SJSA1 (cell line): ENCODE measurements at regions not wholly inside any gene's neighbourhood (a gene's known extent, or its start where the extent isn't known, plus 50 kb on each side); places are given as distances from the start of the nearest gene placed in this dataset.

Experiments
- DNase-seq, 2 experiments: peaks; one replicate each; pipeline ENCODE4 v3.0.0-alpha.2; 2015 to 2020; ENCODE audit warnings: low spot score in 2 of 2, low read depth in 1 of 2
- H3K27ac ChIP-seq: fragments of 250-450 bp; sonication (Bioruptor Pico); 2 replicates; pipeline ENCODE4 v1.5.1; 2020; ENCODE audit warnings: mild to moderate bottlenecking, moderate library complexity
- H3K27me3 ChIP-seq: fragments of 250-450 bp; sonication (Bioruptor Pico); replicated peaks from 2 replicates; pipeline ENCODE4 v1.5.1; 2020; ENCODE audit warnings: mild to moderate bottlenecking, moderate library complexity
- H3K36me3 ChIP-seq: fragments of 250-450 bp; sonication (Bioruptor Pico); 2 replicates; pipeline ENCODE4 v1.5.1; 2020; ENCODE audit warnings: mild to moderate bottlenecking
- H3K4me1 ChIP-seq: fragments of 250-450 bp; sonication (Bioruptor Pico); replicated peaks from 2 replicates; pipeline ENCODE4 v1.6.1; 2021; ENCODE audit warnings: mild to moderate bottlenecking
- H3K4me3 ChIP-seq: fragments of 250-450 bp; sonication (Bioruptor Pico); 2 replicates; pipeline ENCODE4 v1.5.1; 2020; ENCODE audit warnings: mild to moderate bottlenecking
- H3K9me3 ChIP-seq: fragments of 250-450 bp; sonication (Bioruptor Pico); replicated peaks from 2 replicates; pipeline ENCODE4 v1.5.1; 2020; ENCODE audit warnings: mild to moderate bottlenecking

- H3K27ac ChIP-seq = no peak overlapping the region
- no peaks in the 10 kb centered on the region for H3K27me3 ChIP-seq
- no peaks in the 10 kb centered on the region for H3K9me3 ChIP-seq
- H3K4me3 ChIP-seq = no peak overlapping the region
- no peaks in the 10 kb centered on the region for H3K4me1 ChIP-seq
- H3K36me3 ChIP-seq = no peaks in the 10 kb centered on the region
- DNase-seq = peak; percentile 66 to 84
Observed at GRCh38 chr6:188821-189655, 103.2 kb upstream of the DUSP22 start.

DNA sequence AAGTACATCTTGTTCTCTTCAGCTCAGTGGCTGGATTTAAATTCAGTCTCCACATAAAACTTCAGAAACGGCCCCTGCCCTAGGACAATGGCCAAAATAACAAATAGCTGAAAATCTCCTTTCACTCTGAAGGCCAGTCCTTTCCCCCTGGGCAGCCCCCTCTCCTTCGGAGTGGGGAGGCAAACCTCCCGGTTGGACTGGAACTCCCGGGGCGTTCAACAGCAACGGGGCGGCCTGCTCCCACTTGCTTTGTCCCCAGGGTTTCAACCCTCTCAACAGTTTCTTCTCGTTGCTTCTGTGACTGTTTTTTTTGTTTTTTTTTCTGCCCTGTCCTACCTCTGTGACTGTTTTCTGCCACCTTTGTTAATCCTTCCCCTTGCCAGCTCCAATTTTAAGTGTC lies 102.6 kb upstream of the DUSP22 start:
- Histone ChIP-seq H3K4me3 (no peak overlapping the region), H3K36me3 (no peaks in the 10 kb centered on the region), H3K27me3 (no peaks in the 10 kb centered on the region), H3K4me1 (no peaks in the 10 kb centered on the region), H3K9me3 (no peaks in the 10 kb centered on the region), H3K27ac (no peak overlapping the region)
- DNase-seq = peak in 1 of 2 experiments; percentile 14

GRCh38 chr6:190596-191395 lies 101.5 kb upstream of the DUSP22 start:
- peak in 1 of 2 experiments; percentile 35 for DNase-seq
- Histone ChIP-seq H3K36me3 (no peaks in the 10 kb centered on the region), H3K4me3 (no peak overlapping the region), H3K27me3 (no peaks in the 10 kb centered on the region), H3K27ac (no peak overlapping the region), H3K9me3 (no peaks in the 10 kb centered on the region), H3K4me1 (peaks cover 6% of the 10 kb centered on the region)

GRCh38 chr6:191487-192312 lies 100.6 kb upstream of the DUSP22 start:
- Histone ChIP-seq H3K4me1 (peaks cover 8% of the 10 kb centered on the region), H3K27ac (no peak overlapping the region), H3K36me3 (no peaks in the 10 kb centered on the region), H3K4me3 (no peak overlapping the region), H3K27me3 (no peaks in the 10 kb centered on the region), H3K9me3 (no peaks in the 10 kb centered on the region)
- peak in 1 of 2 experiments; percentile 19 for DNase-seq

DNA sequence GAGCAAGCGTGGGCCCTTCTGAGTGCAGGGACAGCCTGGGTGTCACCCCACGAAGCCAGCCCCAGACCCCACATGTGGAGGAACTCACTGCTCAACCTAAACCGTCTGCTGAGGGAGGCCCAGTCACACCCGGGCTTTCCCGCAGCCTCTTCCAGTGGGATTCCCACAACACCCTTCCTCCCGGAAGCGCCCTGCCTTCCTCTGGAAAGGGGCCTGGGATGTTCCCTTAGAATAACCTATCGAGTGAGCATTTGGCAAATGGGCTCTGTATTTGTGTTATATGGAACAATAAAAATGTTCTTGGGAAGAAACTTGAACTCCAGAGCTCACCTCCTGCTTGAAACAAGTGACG lies 100.0 kb upstream of the DUSP22 start:
- H3K9me3 ChIP-seq = no peaks in the 10 kb centered on the region
- no peaks in the 10 kb centered on the region for H3K36me3 ChIP-seq
- H3K27ac ChIP-seq = no peak overlapping the region
- H3K4me3 ChIP-seq = no peak overlapping the region
- peaks cover 8% of the 10 kb centered on the region for H3K4me1 ChIP-seq
- no peak for DNase-seq
- H3K27me3 ChIP-seq = no peaks in the 10 kb centered on the region

- peaks cover 8% of the 10 kb centered on the region for H3K4me1 ChIP-seq
- no peaks in the 10 kb centered on the region for H3K9me3 ChIP-seq
- H3K27ac ChIP-seq = no peak overlapping the region
- peak in 1 of 2 experiments; percentile 6 for DNase-seq
- no peaks in the 10 kb centered on the region for H3K27me3 ChIP-seq
- H3K36me3 ChIP-seq = no peaks in the 10 kb centered on the region
- no peak overlapping the region for H3K4me3 ChIP-seq
Observed at GRCh38 chr6:193180-193579, 99.1 kb upstream of the DUSP22 start.

DNA sequence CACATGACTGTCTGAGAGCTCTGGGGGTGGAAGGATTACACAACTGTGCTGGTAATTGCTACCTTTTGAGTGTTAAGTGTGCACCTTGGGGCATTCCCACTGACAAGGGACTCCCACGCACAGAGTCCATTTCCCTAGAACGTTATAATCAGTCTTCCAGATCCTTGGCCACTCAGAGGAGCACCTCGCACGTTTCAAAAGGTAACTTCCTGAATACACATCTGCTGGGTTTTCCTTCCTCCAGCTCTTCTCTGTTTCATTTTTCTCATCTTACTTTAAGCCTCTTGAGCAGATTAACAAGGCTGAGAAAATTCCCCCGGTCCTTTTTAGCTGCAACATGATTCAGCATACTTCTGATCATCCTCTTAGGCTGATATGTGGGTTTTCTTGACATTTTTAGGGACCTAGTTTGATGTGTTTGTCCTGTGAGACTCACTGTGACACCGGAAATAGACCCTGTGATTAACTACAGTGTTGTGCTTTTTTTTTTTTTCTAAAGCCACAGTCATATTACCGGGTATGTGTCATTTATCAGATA lies 98.4 kb upstream of the DUSP22 start:
- Histone ChIP-seq H3K36me3 (no peaks in the 10 kb centered on the region), H3K9me3 (no peaks in the 10 kb centered on the region), H3K27ac (no peak overlapping the region), H3K27me3 (no peaks in the 10 kb centered on the region), H3K4me1 (peaks cover 8% of the 10 kb centered on the region), H3K4me3 (no peak overlapping the region)
- no peak for DNase-seq

GRCh38 chr6:195861-196360 lies 96.4 kb upstream of the DUSP22 start:
- DNase-seq = peak in 1 of 2 experiments; percentile 30
- Histone ChIP-seq H3K4me1 (peaks cover 8% of the 10 kb centered on the region), H3K36me3 (no peaks in the 10 kb centered on the region), H3K27me3 (no peaks in the 10 kb centered on the region), H3K27ac (no peak overlapping the region), H3K9me3 (no peaks in the 10 kb centered on the region), H3K4me3 (no peak overlapping the region)

DNA sequence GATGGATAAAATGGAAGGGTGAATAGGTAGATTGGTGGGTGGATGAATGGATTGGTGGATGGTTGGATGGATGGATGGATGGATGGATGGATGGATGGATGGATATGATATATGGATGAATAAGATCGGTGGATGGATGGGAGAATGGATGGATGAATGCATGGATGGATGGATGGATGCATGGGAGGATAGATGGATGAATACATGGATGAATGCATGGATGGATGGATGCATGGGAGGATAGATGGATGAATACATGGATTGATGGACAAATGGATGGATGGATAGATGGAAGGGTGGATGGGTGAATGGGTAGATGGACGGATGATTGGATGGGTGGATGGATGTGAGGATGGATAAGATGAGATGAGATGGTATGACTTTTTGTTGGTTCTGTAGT lies 95.7 kb upstream of the DUSP22 start:
- Histone ChIP-seq H3K4me1 (peaks cover 8% of the 10 kb centered on the region), H3K4me3 (no peak overlapping the region), H3K27ac (no peak overlapping the region)

DNA sequence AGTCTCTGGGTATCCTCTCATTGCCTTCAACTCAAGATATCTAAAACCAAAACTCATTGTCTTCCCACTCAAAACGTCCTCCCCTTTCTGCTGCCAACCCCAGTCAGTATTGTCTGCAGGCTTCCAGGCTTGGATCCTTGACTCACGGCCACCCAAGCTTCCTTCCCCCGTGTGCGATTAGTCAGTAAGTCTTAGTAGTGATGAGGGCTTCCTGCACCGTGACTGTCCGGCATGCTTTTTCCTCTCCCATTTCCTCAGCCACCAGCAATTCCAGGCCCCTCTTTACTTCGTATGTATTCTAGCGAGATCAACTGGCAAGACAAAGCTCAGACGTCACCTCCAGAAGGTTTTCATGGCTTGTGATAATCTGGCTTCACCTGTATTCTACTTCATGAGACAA lies 88.6 kb upstream of the DUSP22 start:
- H3K9me3 ChIP-seq = no peaks in the 10 kb centered on the region
- no peaks in the 10 kb centered on the region; the same call in 1 of the 2 replicates for H3K27me3 ChIP-seq
- no peaks in the 10 kb centered on the region for H3K4me1 ChIP-seq
- no peak for DNase-seq
- no peaks in the 10 kb centered on the region for H3K36me3 ChIP-seq
- no peak overlapping the region for H3K27ac ChIP-seq
- H3K4me3 ChIP-seq = no peak overlapping the region

More for the DNA sequence above, 95.7 kb upstream of the DUSP22 start:
- no peaks in the 10 kb centered on the region for H3K36me3 ChIP-seq
- no peaks in the 10 kb centered on the region for H3K9me3 ChIP-seq
- no peaks in the 10 kb centered on the region for H3K27me3 ChIP-seq
- DNase-seq = no peak

DNA sequence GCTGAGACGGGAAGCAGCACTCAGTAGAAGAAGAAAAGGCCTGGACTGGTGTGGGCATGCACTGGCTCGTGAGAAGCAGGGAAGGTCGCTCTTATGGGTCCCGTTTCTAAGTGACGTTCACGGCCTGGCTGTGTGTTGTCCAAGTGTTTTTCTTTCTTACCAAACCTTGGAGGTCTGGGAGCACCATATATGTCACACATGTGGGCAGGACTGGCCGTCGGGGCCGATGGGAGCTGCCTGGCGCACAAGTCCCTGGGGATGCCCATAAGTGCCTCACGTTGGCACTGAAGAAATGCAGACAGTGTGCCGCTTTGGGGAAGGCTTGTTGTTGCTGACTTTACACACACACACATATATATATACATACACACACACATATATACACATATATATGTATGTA lies 86.0 kb upstream of the DUSP22 start:
- H3K27ac ChIP-seq = no peak overlapping the region
- no peak for DNase-seq

GRCh38 chr6:208364-208763 lies 83.9 kb upstream of the DUSP22 start:
- H3K4me1 ChIP-seq = peaks cover 16% of the 10 kb centered on the region
- peaks cover 23% of the 10 kb centered on the region for H3K27me3 ChIP-seq
- H3K27ac ChIP-seq = no peak overlapping the region
- no peak for DNase-seq
- H3K4me3 ChIP-seq = no peak overlapping the region
- H3K9me3 ChIP-seq = no peaks in the 10 kb centered on the region
- no peaks in the 10 kb centered on the region for H3K36me3 ChIP-seq

More for the DNA sequence above, 86.0 kb upstream of the DUSP22 start:
- no peak overlapping the region for H3K4me3 ChIP-seq
- peaks cover 7% of the 10 kb centered on the region for H3K27me3 ChIP-seq
- H3K36me3 ChIP-seq = no peaks in the 10 kb centered on the region
- H3K4me1 ChIP-seq = peaks cover 9% of the 10 kb centered on the region
- no peaks in the 10 kb centered on the region for H3K9me3 ChIP-seq

- Histone ChIP-seq H3K4me1 (peaks cover 16% of the 10 kb centered on the region), H3K9me3 (no peaks in the 10 kb centered on the region), H3K27me3 (peaks cover 23% of the 10 kb centered on the region), H3K27ac (no peak overlapping the region), H3K36me3 (no peaks in the 10 kb centered on the region), H3K4me3 (no peak overlapping the region)
- no peak for DNase-seq
Observed at GRCh38 chr6:208938-209337, 83.3 kb upstream of the DUSP22 start.
